ENCODE measurements at regions not wholly inside any gene's neighbourhood (a gene's known extent, or its start where the extent isn't known, plus 50 kb on each side); places are given as distances from the start of the nearest gene placed in this dataset.
"Not testable (repeated sequence)": the region's sequence is repeated elsewhere in the genome, so short reads cannot be mapped to it uniquely, and the experiment has no call there.

- no peak for DNase-seq
These were observed 74.2 kb downstream of the APOBEC1 start for GRCh38 chr12:7591531-7591930.

- not testable (repeated sequence) for DNase-seq
These were observed 75.6 kb downstream of the APOBEC1 start for GRCh38 chr12:7590085-7590484.

GRCh38 chr12:7588742-7589329 is 76.9 kb downstream of the APOBEC1 start:
- peak; percentile 41 for DNase-seq

- DNase-seq = not testable (repeated sequence)
These were observed 80.6 kb upstream of the CD163 start for GRCh38 chr12:7584137-7584536.

GRCh38 chr12:7583471-7583870 is 79.9 kb upstream of the CD163 start:
- DNase-seq = no peak

- no peak for DNase-seq
These were observed 79.2 kb upstream of the CD163 start for GRCh38 chr12:7582796-7583195.

- DNase-seq = no peak
These were observed 78.0 kb upstream of the CD163 start for GRCh38 chr12:7581625-7582024.

- DNase-seq = no peak
These were observed 77.5 kb upstream of the CD163 start for GRCh38 chr12:7581046-7581445.

- no peak for DNase-seq
These were observed 67.7 kb upstream of the CD163 start for GRCh38 chr12:7571257-7571656.

GRCh38 chr12:7557227-7557626 is 53.6 kb upstream of the CD163 start:
- no peak for DNase-seq

- DNase-seq = no peak
These were observed 52.2 kb upstream of the CD163 start for GRCh38 chr12:7555752-7556151.

- not testable (repeated sequence) for DNase-seq
These were observed 51.3 kb upstream of the CD163 start for GRCh38 chr12:7554831-7555230.

All from 8988T (cell line).